K562 (cell line): ENCODE measurements at regions not wholly inside any gene's neighbourhood (a gene's known extent, or its start where the extent isn't known, plus 50 kb on each side); places are given as distances from the start of the nearest gene placed in this dataset.

Experiments
- ATAC-seq: fragments of 200-7000 bp; cut with Tn5 transposase; 3 replicates; pipeline ENCODE4 v1.9.1; 2020; ENCODE audit warnings: moderate library complexity
- BruUV-seq: library from RNA; stranded (reverse); fragments of 400-500 nt; replicated peaks from 2 replicates; lab custom pipeline; 2021; lab: Mats Ljungman, UMichigan
- CTCF ChIA-PET: fragments of 300-600 bp; formaldehyde crosslinking; extraction: SDS; loops from one replicate; lab custom pipeline; 2021; ENCODE audit warnings: low intra/inter-chr PET ratio; lab: Yijun Ruan, JAX
- POLR2A ChIA-PET: fragments of 300-600, 350-650 bp; sonication (Branson Sonifier 250); formaldehyde crosslinking; extraction: SDS; loops from one replicate; lab custom pipeline; 2021; ENCODE audit warnings: antibody characterized with exemption, inconsistent platforms; lab: Yijun Ruan, JAX
- DNase-seq, 4 experiments: peaks; one replicate each; pipeline versions ENCODE4 v3.0.0 to v3.0.0-alpha.2; 2011 to 2018; ENCODE audit warnings: low spot score in 3 of 4, mixed read lengths in 3 of 4; ENCODE audit errors: extremely low read depth in 1 of 4
- FAIRE-seq: peaks from 2 replicates; lab custom pipeline; 2011; peaks lifted over from hg19 to GRCh38; lab: Jason Lieb, UNC
- H2AFZ ChIP-seq: 2 replicates; pipeline ENCODE4 v1.6.0; 2011; ENCODE audit warnings: low read depth, low read length, control low read depth, inconsistent platforms
- H3K27ac ChIP-seq: fragments of 200-600 bp; 3 replicates; pipeline ENCODE4 v1.8.0; 2011; ENCODE audit warnings: low read depth, mild to moderate bottlenecking, control low read depth, inconsistent platforms, low read length, moderate library complexity, mixed read lengths; ENCODE audit errors: extremely low read depth
- H3K27me3 ChIP-seq, 2 experiments: fragments of 300-600 bp in 1 of 2; 2 replicates in 1 of 2; 3 replicates in 1 of 2; pipeline versions ENCODE4 v1.6.0 to v1.8.0; 2011; ENCODE audit warnings: inconsistent platforms in 2 of 2, low read length in 2 of 2, mild to moderate bottlenecking in 1 of 2, mixed read lengths in 1 of 2, moderate library complexity in 1 of 2; ENCODE audit not compliant: control insufficient read depth in 2 of 2, insufficient read depth in 2 of 2
- H3K36me3 ChIP-seq: fragments of 300-600 bp; 3 replicates; pipeline ENCODE4 v1.8.0; 2011; ENCODE audit warnings: mild to moderate bottlenecking, low read length, inconsistent platforms; ENCODE audit not compliant: control insufficient read depth, insufficient read depth
- H3K4me1 ChIP-seq, 2 experiments: fragments of 200-600 bp in 1 of 2; replicated peaks in 1 of 2; 2 replicates in 1 of 2; 3 replicates in 1 of 2; pipeline versions ENCODE4 v1.5.1 to v1.8.0; 2011; ENCODE audit warnings: inconsistent platforms in 2 of 2, low read length in 2 of 2, mild to moderate bottlenecking in 1 of 2, mixed read lengths in 1 of 2, moderate library complexity in 1 of 2; ENCODE audit not compliant: control insufficient read depth in 2 of 2, insufficient read depth in 2 of 2
- H3K4me2 ChIP-seq: 2 replicates; pipeline ENCODE4 v1.6.1; 2011; ENCODE audit warnings: low read length, control low read depth, inconsistent platforms, mixed read lengths; ENCODE audit not compliant: insufficient read depth
- H3K4me3 ChIP-seq: fragments of 200-600 bp; sonication (generic), shearing (Covaris generic); 2 replicates; pipeline ENCODE4 v1.5.1; 2016; ENCODE audit warnings: control low read depth, inconsistent platforms
- H3K79me2 ChIP-seq: fragments of 200-600 bp; 3 replicates; pipeline ENCODE4 v1.8.0; 2011; ENCODE audit warnings: low read length, inconsistent platforms; ENCODE audit not compliant: control insufficient read depth, insufficient read depth
- H3K9ac ChIP-seq, 2 experiments: 2 replicates each; pipeline versions ENCODE4 v1.6.0 to v1.6.1; 2011; ENCODE audit warnings: low read depth in 2 of 2, low read length in 2 of 2, control low read depth in 1 of 2, inconsistent platforms in 1 of 2, mild to moderate bottlenecking in 1 of 2, mixed read lengths in 1 of 2; ENCODE audit not compliant: insufficient read depth in 1 of 2
- H3K9me1 ChIP-seq: one replicate; pipeline ENCODE4 v1.6.0; 2011; ENCODE audit warnings: inconsistent platforms, mild to moderate bottlenecking, low read length, moderate library complexity; ENCODE audit not compliant: control insufficient read depth, insufficient read depth
- H3K9me3 ChIP-seq: replicated peaks from 2 replicates; pipeline ENCODE4 v1.5.1; 2011; ENCODE audit warnings: low read depth, low read length, inconsistent platforms; ENCODE audit not compliant: control insufficient read depth, insufficient read depth
- H4K20me1 ChIP-seq: replicated peaks from 2 replicates; pipeline ENCODE4 v1.6.1; 2011; ENCODE audit warnings: low read length, inconsistent platforms, mixed read lengths; ENCODE audit not compliant: control insufficient read depth, insufficient read depth
- BCOR ChIP-seq: fragments of 450-650 bp; IDR thresholded peaks from 2 replicates; pipeline ENCODE4 v1.6.1; 2016
- ETS1 ChIP-seq: conservative IDR thresholded peaks from 2 replicates; pipeline ENCODE4 v1.6.1; 2011; ENCODE audit warnings: low read depth, mild to moderate bottlenecking, low read length; ENCODE audit not compliant: control insufficient read depth
- FOXJ2 ChIP-seq: fragments of 200-800 bp; sonication (Bioruptor generic); IDR thresholded peaks from 2 replicates; pipeline ENCODE4 v1.6.1; 2016; ENCODE audit warnings: missing genetic modification characterization, missing compliant biosample characterization
- KLF1 ChIP-seq: fragments of 450-650 bp; IDR thresholded peaks from 2 replicates; pipeline ENCODE4 v1.6.1; 2016; ENCODE audit warnings: missing genetic modification characterization, missing compliant biosample characterization
- KLF13 ChIP-seq: fragments of 450-650 bp; IDR thresholded peaks from 2 replicates; pipeline ENCODE4 v1.6.1; 2016; ENCODE audit warnings: missing genetic modification characterization, low read depth, mild to moderate bottlenecking, missing compliant biosample characterization, moderate library complexity, borderline replicate concordance
- POLR2G ChIP-seq: fragments of 200-400 bp; formaldehyde crosslinking; IDR thresholded peaks from 2 replicates; pipeline ENCODE4 v1.6.1; 2017; ENCODE audit warnings: low read depth, mild to moderate bottlenecking, antibody characterized with exemption, low read length, moderate library complexity
- SMC3 ChIP-seq: conservative IDR thresholded peaks from 2 replicates; pipeline ENCODE4 v1.6.1; 2011; ENCODE audit warnings: low read depth, low read length, improper control_type of control experiment; ENCODE audit not compliant: insufficient read depth
- XRCC3 ChIP-seq: fragments of 450-650 bp; IDR thresholded peaks from 2 replicates; pipeline ENCODE4 v1.6.1; 2017; ENCODE audit warnings: mild to moderate bottlenecking, moderate library complexity
- ZNF717 ChIP-seq: fragments of 250-450 bp; sonication (Bioruptor Pico); IDR thresholded peaks from 2 replicates; pipeline ENCODE4 v1.5.0; 2021
- ZNF740 ChIP-seq, 3 experiments: fragments of 200-800 bp in 1 of 3; sonication (Bioruptor generic) in 1 of 3; sonication (generic) in 1 of 3; formaldehyde crosslinking in 1 of 3; IDR thresholded peaks; 2 replicates each; pipeline versions ENCODE4 v1.6.1 to v1.8.0; 2016 to 2022; ENCODE audit warnings: mild to moderate bottlenecking in 2 of 3, missing compliant biosample characterization in 2 of 3, missing genetic modification characterization in 2 of 3, missing genetic modification reagents in 1 of 3
- ZNF764 ChIP-seq: fragments of 250-450 bp; sonication (Bioruptor Pico); IDR thresholded peaks from 2 replicates; pipeline ENCODE4 v1.4.0; 2020; ENCODE audit warnings: low read depth, mild to moderate bottlenecking, moderate library complexity
- WGBS: fragments of 100-300 bp; shearing (Covaris generic); methylation state at CpG from one replicate; pipeline ENCODE4 v1.1.6; 2016; ENCODE audit warnings: low coverage, mixed read lengths; ENCODE audit not compliant: insufficient coverage; ENCODE audit errors: missing lambda C conversion rate; 5-methylcytosine and 5-hydroxymethylcytosine counted together
- in situ Hi-C: fragments of 300-500 bp; cut with MboI; formaldehyde crosslinking; loops from 4 replicates; pipeline ENCODE4 v1.15.0; 2018; ENCODE audit warnings: inconsistent platforms, mixed read lengths
- intact Hi-C: fragments of 100-400 bp; cut with micrococcal nuclease; formaldehyde crosslinking; loops from 2 replicates; pipeline ENCODE4 v1.14.2; 2022
- TF ChIP-seq, protein P1 (sequence below), 2 experiments: fragments of 200-800 bp in 1 of 2; sonication (Bioruptor generic) in 1 of 2; sonication (generic) in 1 of 2; formaldehyde crosslinking in 1 of 2; IDR thresholded peaks in 1 of 2; conservative IDR thresholded peaks in 1 of 2; 2 replicates each; pipeline versions ENCODE4 v1.5.0 to v1.6.1; 2016 to 2020; ENCODE audit warnings: missing compliant biosample characterization in 1 of 2, missing genetic modification characterization in 1 of 2, missing genetic modification reagents in 1 of 2

- POLR2A ChIA-PET = no interaction called here
- 0% methylated on average over 6 of the region's 6 CpGs for WGBS
Observed at GRCh38 chr20:1801929-1802306, 93.3 kb upstream of the SIRPA start.

DNA sequence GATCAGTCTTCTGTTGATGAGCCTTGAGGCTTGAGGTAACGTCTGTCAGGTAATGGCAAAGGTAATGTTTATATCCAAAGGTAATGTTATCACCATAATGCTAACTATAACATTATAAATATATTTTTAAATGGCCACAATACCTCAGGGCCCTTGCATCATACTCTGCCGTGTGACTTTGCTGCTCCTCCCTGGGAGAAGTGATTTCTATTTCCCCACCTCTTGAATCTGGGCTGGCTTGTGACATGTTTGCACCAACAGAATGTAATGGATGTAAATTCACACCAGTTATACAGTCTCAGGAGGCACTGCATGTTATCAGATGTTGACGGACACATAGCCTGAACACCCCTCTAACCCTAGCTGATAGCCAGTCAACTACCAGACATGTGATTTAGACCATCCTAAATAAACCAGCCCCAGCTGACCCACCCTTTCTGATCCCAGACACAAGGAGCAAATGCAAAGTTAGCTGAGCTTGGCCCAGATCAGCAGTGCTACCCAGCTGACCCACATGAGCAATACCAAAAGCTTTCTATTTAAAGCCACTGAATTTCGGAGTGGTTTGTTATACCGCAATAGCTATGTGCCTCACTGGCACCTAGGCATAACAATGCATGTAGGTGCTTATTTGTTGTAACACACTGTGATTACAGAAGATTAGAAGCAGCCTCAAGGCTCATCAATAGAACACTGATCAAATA is 93.8 kb upstream of the SIRPA start:
- no TSS peak for BruUV-seq
- Histone ChIP-seq H3K27me3 (peaks cover 4 to 30% of the 10 kb centered on the region in 2 experiments; a peak in 3 of 5 replicates), H3K4me3 (no peak overlapping the region), H3K9ac (no peak overlapping the region), H3K4me2 (no peak overlapping the region), H2AFZ (no peak overlapping the region), H4K20me1 (no peaks in the 10 kb centered on the region), H3K4me1 (peaks cover 0 to 5% of the 10 kb centered on the region in 2 experiments; a peak in 2 of 5 replicates), H3K36me3 (no peaks in the 10 kb centered on the region), H3K9me3 (no peaks in the 10 kb centered on the region), H3K27ac (no peak overlapping the region), H3K9me1 (no peaks in the 10 kb centered on the region), H3K79me2 (no peaks in the 10 kb centered on the region)
- POLR2A ChIA-PET = no interaction called here
- FAIRE-seq (no peak), ATAC-seq (no peak), DNase-seq (no peak)
- intact Hi-C loops = no loop called here
- 4% methylated on average over 5 of the region's 5 CpGs for WGBS
- in situ Hi-C loops = no loop called here
- CTCF ChIA-PET = no interaction called here
- TF ChIP-seq ETS1 (no peak), ZNF717 (CRISPR knock-in tag) (no peak), KLF13 (tag) (no peak), XRCC3 (no peak), KLF1 (tag) (no peak), ZNF764 (CRISPR knock-in tag) (no peak), FOXJ2 (tag) (no peak), ZNF740 (CRISPR knock-in tag; IDR thresholded peaks at IDR 0.05) (no peak), ZNF740 (tag; IDR thresholded peaks at IDR 0.05) (no peak)

More at GRCh38 chr20:1801929-1802306, 93.3 kb upstream of the SIRPA start:
- no peak overlapping the region for H3K4me3 ChIP-seq
- FAIRE-seq (no peak), DNase-seq (no peak), ATAC-seq (no peak)
- H3K9me1 ChIP-seq = no peaks in the 10 kb centered on the region
- H3K4me2 ChIP-seq = no peak overlapping the region
- no peaks in the 10 kb centered on the region for H3K9me3 ChIP-seq
- H3K27ac ChIP-seq = no peak overlapping the region
- no peak for TF ChIP-seq POLR2G
- TF ChIP-seq SMC3 = no peak
- TF ChIP-seq BCOR = no peak
- TF ChIP-seq, protein P1, sequence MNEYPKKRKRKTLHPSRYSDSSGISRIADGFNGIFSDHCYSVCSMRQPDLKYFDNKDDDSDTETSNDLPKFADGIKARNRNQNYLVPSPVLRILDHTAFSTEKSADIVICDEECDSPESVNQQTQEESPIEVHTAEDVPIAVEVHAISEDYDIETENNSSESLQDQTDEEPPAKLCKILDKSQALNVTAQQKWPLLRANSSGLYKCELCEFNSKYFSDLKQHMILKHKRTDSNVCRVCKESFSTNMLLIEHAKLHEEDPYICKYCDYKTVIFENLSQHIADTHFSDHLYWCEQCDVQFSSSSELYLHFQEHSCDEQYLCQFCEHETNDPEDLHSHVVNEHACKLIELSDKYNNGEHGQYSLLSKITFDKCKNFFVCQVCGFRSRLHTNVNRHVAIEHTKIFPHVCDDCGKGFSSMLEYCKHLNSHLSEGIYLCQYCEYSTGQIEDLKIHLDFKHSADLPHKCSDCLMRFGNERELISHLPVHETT (CRISPR knock-in tag; conservative IDR thresholded peaks at IDR 0.05 in 1 of 2, IDR thresholded peaks at IDR 0.05 in 1 of 2) = no peak
- CTCF ChIA-PET = no interaction called here
- no peak overlapping the region for H3K9ac ChIP-seq
- H3K36me3 ChIP-seq = no peaks in the 10 kb centered on the region
- no peaks in the 10 kb centered on the region for H4K20me1 ChIP-seq
- H2AFZ ChIP-seq = no peak overlapping the region
- BruUV-seq = no TSS peak
- peaks cover 4 to 30% of the 10 kb centered on the region in 2 experiments; a peak in 3 of 5 replicates for H3K27me3 ChIP-seq
- H3K79me2 ChIP-seq = no peaks in the 10 kb centered on the region
- H3K4me1 ChIP-seq = peaks cover 0 to 5% of the 10 kb centered on the region in 2 experiments; a peak in 2 of 5 replicates
- intact Hi-C loops = no loop called here
- in situ Hi-C loops = no loop called here
